AG10803 (cell line): ENCODE measurements at regions not wholly inside any gene's neighbourhood (a gene's known extent, or its start where the extent isn't known, plus 50 kb on each side); places are given as distances from the start of the nearest gene placed in this dataset.

Experiments
- DNase-seq: peaks from one replicate; pipeline ENCODE4 v3.0.0; 2010; ENCODE audit warnings: low read depth
- H3K4me3 ChIP-seq: 2 replicates; pipeline ENCODE4 v1.5.1; 2011; ENCODE audit warnings: mild to moderate bottlenecking, low read length, control low read depth
- TF ChIP-seq, protein P1 (sequence below): conservative IDR thresholded peaks from 2 replicates; pipeline ENCODE4 v1.5.1; 2011; ENCODE audit warnings: mild to moderate bottlenecking, low read length, control low read depth, inconsistent platforms

DNA sequence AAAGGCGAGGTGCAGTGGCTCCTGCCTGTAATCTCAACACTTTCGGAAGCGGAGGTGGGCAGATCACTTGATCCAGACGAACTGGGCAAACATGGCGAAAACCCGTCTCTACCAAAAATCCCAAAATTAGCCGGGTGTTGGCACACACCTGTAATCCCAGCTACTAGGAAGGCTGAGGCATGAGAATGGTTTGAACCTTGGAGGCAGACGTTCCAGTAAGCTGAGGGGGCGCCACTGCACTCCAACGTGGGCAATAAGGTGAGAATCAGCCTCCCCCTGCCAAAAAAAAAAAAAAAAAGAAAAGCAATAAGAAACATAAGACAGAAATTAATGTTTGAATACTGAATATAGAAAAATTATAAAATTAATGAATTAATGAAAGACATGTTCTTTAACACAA lies 928.7 kb downstream of the LRFN5 start:
- no peak for DNase-seq
- no peak overlapping the region for H3K4me3 ChIP-seq
- TF ChIP-seq, protein P1, sequence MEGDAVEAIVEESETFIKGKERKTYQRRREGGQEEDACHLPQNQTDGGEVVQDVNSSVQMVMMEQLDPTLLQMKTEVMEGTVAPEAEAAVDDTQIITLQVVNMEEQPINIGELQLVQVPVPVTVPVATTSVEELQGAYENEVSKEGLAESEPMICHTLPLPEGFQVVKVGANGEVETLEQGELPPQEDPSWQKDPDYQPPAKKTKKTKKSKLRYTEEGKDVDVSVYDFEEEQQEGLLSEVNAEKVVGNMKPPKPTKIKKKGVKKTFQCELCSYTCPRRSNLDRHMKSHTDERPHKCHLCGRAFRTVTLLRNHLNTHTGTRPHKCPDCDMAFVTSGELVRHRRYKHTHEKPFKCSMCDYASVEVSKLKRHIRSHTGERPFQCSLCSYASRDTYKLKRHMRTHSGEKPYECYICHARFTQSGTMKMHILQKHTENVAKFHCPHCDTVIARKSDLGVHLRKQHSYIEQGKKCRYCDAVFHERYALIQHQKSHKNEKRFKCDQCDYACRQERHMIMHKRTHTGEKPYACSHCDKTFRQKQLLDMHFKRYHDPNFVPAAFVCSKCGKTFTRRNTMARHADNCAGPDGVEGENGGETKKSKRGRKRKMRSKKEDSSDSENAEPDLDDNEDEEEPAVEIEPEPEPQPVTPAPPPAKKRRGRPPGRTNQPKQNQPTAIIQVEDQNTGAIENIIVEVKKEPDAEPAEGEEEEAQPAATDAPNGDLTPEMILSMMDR = no peak

DNA sequence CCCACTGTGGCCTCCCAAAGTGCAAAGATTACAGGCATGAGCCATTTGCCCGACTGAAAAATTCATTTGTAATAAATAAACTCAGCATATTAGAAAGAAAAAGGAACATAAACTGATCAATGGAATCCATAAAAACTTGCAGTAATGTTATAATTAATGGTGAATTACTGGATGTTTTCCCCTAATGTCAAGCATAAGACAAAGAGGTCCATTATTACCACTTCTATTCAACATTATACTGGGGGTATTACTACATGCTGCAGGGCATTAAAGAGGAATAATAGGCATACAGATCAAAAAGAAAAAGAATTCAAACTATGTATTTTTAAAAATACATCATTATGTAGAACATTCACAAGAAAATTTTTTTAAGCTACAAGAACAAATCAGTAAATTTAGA lies 926.8 kb downstream of the LRFN5 start:
- DNase-seq = no peak
- H3K4me3 ChIP-seq = no peak overlapping the region
- TF ChIP-seq, protein P1 = no peak

DNA sequence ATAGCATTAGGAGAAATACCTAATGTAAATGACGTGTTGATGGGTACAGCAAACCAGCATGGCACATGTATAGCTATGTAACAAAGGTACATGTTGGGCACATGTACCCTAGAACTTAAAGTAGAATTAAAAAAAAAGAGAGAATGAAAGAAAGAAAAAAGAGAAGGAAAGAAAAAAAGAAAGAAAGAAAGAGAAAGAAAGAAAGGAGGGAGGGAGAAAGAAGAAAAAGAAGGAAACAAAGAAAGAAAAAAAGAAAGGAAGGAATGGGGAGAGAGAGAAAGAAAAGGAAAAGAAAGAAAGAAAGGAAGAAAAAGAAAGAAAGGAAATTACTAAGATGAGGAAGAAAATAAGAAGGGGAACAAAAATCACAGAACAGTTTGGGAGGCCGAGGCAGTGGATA lies 925.5 kb downstream of the LRFN5 start:
- TF ChIP-seq, protein P1 = no peak
- no peak for DNase-seq
- no peak overlapping the region for H3K4me3 ChIP-seq

DNA sequence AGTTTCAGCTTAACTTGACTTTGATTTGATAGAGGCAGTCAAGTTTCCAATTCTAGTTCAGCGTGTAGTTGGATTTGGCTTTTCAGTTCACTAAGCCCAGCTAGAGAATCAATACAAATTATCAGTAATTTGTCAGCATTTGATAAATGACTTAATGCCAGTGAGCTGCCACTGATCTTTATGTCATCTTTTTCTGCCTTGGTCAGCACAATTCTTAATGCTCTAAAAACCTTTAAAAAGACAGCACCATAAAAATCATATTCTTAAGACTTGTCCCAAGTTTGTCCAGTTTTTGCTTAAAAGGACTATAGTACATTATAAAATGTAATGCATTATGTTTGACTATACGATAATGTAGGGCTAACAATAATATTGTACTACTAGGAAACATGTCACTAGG lies 920.5 kb downstream of the LRFN5 start:
- TF ChIP-seq, protein P1 = no peak
- H3K4me3 ChIP-seq = no peak overlapping the region
- no peak for DNase-seq

DNA sequence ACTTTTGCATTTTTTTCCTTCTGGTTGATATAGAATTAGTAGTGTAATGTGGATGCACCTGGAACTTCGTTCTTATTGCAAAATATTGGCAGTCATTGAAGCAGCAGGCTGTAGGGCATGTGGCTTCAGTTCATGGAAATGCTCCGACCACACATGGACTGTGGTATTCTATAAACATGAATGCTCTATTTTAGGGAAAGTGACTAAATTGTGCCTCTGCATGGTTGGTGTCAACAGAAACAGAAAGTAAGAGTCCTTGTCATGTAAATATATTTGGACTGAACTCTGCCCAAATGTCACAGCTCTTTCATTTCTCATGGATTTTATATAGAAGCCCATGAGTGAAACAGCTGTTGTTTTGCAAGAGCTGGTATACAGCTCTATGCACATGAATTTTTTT lies 917.0 kb downstream of the LRFN5 start:
- TF ChIP-seq, protein P1 = no peak
- H3K4me3 ChIP-seq = no peak overlapping the region
- DNase-seq = no peak

DNA sequence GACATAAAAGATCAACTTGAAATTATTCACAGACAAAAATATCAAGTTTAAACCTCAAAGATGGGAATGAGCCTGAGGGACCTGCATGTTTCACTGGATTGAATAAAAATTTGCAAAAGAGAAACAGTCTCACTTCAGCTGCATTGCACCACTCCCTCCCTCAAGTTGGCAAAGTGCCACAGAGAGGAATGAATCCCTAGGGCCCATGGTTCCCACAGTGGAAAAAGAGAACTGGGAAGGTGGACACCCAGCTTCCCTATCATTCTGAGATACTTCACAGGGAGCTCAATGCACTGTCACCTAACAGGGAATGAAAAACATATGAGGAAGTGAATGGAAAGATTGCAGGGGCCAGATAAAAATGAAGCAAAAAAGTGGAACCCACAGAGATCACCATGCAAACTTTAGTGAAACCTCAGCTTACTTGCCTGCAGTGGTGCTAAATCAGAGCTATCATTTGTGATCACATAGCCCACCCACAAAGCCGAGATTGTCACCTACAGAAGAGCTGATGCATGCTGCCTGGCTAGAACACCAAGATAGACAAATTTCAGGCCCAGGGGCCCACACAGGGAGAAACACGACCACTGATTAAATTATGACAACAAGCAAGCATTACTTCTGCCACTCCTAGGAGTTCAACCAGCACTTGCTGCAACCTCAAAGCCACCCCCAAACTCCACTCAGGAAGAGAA lies 911.3 kb downstream of the LRFN5 start:
- TF ChIP-seq, protein P1 = no peak
- DNase-seq = no peak
- no peak overlapping the region for H3K4me3 ChIP-seq

DNA sequence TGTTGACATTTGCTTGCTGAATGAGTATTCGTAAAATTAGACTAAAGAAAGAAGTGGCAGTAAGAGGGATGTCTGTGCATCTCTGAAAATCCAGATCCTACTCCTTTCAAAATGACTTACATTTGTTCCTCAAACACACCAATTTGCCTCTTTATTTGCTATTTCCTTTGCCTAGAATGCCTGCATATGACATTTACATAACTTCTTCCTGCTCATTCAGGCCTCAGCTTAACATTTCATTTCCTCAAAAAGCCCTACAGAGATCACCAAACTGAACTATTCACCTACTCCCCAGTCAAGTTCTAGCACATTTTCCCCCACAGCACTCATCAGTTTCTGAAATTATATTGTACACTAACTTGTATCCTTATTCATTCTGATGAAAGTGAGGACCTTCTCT lies 907.2 kb downstream of the LRFN5 start:
- DNase-seq = no peak
- no peak overlapping the region for H3K4me3 ChIP-seq
- TF ChIP-seq, protein P1 = no peak
